NCI-H2227 (cell line): ENCODE measurements at regions not wholly inside any gene's neighbourhood (a gene's known extent, or its start where the extent isn't known, plus 50 kb on each side); places are given as distances from the start of the nearest gene placed in this dataset.
"Not testable (repeated sequence)": the region's sequence is repeated elsewhere in the genome, so short reads cannot be mapped to it uniquely, and the experiment has no call there.

Experiments
- DNase-seq: peaks from one replicate; lab custom pipeline; 2025; ENCODE audit not compliant: unreplicated experiment; lab: John Stamatoyannopoulos, UW

DNA sequence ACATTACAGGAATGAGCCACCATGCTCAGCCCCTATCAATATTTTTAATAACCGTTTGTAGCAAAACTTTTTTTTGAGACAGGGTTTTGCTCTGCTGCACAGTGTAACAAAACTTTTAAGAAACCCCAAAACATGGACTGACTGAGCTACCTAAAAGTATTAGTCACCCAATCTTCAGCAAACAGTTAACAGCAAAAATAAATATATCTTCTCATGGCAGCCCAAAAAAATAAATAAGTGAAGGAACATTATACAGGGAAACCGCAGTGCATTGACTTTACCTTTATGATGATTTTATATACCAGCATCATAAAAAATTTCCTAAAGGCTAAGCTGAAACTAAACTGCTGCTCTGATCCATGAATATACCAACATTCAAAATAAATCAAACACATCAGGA is 424.6 kb downstream of the METTL4 start:
- no peak for DNase-seq

DNA sequence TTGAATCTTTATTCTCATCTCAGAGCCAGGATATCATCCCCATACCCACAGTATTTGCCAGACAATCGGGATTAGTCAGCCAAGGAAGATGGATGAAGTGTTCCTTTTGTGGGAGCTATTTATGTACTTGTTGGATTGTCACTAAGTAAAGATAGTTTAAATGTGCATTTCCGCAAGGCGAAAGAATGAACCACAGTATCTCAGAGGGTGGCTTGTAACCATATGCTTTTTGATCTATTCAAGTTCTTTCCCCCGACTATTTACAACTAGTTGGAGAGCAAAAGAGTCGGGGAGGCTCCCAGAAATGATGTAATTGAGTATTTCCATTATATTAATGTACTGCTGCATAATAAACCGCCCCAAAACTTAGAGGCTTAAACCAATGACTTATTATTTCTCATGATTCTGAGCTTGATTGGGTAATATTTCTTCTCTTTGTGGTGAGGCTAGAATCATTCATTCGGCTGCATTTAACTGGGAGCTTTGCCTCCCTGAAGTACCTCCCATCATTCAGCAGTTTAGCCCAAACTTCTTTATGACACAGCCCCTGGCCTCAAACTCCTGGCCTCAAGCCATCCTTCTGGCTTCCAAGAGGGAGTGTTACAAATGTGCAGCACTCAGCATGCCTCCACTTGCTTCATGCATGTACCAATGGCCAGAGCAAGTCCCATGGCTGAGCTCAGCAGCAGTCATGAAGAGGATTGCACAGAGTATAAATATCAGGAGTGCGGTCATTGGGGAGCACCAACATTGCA is 423.7 kb downstream of the METTL4 start:
- DNase-seq, result no peak

DNA sequence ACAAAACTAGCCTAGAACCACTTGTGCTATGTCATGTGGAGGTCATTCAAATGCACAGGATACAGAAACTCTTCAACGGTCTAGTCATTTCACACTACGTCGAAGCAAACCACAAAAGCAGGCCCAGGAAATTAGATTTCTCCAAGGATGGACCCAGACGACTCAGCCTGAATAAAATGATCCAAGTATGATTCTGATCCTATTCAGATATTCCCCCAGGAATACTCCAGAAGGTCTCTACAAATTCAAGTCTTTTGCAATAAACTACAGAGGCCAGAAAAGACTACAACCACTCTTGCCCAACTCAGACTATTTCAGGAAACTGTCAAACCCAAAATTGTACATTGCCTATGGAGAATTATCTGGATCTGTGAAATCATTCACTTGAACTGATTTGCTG is 422.5 kb downstream of the METTL4 start:
- DNase-seq, result no peak

DNA sequence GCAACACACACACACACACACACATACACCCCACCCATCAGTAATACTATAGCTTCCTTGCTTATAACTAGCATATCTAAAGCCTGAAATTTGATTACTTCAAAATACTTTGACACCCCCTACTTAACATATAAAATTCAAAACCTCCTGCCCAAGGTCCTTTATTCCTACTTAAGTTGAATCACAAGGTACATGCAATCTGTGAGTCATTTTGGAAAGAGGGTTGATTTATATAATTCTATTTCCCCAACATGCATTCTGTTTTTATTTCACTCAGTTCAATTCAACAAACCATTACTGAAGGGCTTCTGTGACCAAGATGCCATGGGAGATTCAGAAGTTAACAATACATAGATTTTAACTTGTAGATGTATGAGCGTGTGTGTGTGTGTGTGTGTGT is 420.7 kb downstream of the METTL4 start:
- DNase-seq, result no peak

DNA sequence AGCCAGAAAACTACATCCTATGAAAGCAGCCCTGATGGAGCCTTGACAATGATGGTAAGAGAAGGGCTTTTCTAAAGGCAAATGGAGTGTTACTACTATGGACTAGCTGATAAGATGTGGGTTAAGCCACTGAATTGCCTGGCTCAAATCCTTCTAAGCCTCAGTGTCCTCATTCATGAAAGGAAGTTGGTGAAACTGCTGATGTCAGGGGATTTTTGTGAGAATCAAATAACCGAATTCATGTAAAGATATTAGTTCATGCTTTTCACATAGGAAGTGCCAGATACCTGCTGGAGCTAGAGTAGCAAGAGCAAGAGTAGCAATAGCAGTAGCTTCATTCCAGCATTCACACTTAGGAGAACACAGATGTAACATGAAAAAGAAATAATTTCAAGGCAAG is 417.0 kb downstream of the METTL4 start:
- DNase-seq, result no peak

DNA sequence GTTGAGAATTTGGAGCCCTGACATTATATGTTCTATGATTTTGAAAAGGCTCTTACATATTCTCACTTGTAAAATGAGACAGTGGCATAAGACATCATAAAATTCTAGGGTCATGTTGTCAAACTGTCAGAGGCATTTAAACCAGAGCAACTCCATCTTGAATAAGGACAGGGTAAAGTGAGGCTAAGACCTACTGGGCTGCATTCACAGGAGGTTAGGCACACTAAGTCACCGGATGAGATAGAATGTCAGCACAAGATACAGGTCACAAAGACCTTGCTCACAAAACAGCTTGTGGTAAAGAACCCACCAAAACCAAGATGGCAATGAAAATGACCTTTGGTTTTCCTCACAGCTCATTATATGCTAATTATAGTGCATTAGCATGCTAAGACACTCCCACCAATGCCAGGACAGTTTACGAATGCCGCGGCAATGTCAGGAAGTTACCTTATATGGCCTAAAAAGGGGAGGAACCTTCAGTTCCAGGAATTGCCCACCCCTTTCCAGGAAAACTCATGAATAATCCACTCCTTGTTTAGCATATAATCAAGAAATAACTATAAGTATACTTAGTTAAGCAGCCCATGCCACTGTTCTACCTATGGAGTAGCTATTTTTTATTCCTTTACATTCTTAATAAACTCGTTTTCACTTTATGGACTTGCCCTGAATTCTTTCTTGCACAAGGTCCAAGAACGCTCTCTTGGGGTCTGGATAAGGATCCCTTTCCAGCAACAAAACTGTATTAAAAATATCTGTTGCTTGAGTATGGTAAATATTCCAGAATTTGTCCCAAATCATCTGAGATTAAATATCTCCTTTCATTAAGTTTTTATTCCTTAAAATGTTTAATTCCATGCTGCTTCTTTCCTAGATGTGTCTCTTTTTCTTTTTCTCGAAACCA is 406.4 kb downstream of the METTL4 start:
- no peak for DNase-seq

DNA sequence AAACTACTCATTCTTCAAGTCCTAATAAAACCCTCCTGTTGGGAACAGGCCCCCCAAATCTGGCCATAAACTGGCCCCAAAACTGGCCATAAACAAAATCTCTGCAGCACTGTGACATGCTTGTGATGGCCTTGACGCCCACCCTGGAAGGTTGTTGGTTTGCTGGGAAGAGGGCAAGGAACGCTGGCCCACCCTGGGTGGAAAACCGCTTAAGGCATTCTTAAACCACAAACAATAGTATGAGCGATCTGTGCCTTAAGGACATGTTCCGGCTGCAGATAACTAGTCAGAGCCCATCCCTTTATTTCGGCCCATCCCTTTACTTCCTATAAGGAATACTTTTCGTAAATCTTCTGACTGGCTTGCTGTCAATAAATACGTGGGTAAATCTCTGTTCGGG is 404.4 kb downstream of the METTL4 start:
- DNase-seq, result not testable (repeated sequence)

DNA sequence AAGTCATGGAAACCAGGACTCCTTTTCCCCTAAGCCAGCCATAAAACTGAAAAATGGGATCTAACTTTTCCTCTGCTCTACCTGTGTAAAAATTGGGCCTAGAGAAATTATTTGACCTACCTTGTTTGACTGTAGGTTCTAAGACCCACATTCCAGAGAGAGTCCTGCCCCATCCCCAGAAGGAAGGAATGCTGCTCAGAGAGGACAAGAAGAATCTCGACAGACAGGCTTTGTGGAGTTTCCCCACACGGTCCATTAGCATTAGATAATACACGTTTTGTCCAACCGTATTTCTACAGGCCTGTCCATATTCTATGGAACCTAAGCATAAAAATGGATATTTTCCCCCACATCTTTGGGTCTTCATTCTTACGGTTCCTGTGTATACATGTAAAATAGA is 403.3 kb downstream of the METTL4 start:
- DNase-seq, result no peak

DNA sequence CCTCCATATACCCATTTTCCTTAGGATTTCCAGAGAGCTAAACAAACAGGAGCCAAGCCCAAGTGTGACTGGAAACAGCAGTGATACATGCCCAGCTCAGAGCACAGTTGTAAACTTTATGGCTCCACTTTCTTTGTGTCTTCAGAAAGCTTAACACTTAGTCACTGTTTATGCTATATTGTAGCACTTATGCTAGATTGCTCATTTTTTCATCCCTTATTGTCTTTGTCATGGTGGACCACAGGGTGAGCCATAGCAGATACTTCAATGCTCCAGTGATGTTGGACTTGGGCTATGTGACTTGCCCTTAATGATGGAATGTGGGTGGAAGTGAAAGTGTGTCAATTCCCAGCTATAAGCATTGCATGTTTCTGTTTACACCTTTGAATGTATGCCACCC is 401.6 kb downstream of the METTL4 start:
- DNase-seq, result no peak

DNA sequence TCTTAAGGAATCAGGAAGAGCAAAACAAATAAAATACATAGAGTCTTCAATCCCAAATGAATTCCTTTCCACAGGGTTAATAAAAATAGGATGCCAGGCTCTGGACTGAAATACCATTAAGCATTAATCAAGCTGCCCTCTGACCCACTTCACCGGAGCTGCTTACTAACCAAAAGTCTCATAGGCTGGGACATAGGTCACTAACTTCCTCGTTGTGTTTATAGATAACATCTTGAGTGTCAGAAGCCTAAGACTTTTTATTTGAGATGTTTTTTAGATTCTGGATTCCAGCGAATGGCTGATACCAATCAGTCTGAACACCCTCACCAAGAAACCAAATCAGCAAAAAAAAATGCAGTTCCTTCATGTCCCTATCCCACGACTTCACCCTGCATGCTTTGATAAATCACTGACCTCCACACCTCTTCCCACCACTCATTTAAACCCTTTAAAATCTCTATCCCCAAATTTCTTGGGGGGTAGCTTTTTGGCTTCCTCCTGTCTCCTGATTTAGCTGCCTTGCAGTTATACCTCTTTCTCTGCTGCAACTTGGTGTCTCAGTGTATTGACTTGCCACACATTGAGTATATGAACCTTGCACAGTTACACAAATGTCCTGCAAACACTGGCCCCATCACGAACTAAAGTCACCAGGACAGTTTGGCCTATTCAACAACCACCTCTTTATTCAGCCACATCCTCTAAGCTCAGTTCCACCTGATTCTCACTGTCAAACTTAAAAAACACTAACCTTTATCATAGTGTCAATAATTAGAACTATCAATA is 399.3 kb downstream of the METTL4 start:
- no peak for DNase-seq

DNA sequence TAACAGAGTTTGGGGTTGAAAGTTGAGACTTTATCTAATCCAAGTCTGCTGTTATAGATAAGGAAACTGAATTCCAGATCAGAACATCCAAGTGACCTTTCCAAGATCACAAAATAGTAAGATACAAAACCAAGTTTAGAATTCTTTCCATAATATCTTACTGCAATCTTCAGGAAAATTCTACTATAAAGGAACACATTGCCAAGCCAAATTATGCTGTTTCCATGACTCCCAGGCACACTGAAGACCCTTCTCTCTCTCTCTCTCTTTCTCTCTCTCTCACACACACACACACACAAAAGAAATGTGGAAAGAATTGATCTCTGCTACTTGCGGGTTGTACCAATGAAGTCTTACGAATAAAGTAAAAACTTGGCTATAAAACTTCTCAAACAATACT is 398.4 kb downstream of the METTL4 start:
- no peak for DNase-seq

DNA sequence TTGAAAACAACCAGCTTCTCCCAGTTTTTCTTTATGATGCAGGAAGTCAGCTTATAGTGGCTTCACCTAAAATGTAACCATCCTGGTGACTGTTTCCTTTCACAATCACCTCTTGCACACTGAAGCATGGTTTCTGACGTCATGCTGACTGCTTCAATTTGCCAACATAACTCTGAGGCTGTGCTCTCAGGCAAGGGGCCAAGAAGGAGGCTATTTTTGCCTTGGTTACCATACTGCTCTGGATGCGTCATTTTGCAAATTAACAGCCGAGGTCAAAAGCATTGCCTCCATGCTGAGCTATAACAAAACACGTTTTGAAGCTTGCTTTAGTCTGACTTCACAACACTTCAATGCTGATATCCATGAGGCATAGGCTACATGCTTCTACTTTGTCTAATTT is 397.8 kb downstream of the METTL4 start:
- DNase-seq, result no peak

DNA sequence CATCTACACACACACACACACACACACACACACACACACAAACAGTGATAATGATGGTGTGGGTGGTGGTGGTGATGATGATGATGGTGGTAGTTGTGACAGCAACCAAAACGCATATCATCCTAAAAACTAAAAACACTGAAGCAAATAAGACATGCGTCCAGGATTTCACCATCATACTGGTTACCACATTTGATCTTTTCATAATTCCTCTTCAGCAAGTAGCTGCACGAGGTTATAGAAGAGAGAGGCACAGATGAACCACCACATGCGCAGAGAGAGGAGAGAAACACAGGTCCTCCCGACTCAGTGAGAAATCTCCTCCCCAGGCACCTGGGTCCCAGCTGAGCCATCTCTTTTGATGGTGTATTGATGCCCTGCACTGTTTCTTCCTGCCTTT is 393.3 kb downstream of the METTL4 start:
- DNase-seq, result no peak

DNA sequence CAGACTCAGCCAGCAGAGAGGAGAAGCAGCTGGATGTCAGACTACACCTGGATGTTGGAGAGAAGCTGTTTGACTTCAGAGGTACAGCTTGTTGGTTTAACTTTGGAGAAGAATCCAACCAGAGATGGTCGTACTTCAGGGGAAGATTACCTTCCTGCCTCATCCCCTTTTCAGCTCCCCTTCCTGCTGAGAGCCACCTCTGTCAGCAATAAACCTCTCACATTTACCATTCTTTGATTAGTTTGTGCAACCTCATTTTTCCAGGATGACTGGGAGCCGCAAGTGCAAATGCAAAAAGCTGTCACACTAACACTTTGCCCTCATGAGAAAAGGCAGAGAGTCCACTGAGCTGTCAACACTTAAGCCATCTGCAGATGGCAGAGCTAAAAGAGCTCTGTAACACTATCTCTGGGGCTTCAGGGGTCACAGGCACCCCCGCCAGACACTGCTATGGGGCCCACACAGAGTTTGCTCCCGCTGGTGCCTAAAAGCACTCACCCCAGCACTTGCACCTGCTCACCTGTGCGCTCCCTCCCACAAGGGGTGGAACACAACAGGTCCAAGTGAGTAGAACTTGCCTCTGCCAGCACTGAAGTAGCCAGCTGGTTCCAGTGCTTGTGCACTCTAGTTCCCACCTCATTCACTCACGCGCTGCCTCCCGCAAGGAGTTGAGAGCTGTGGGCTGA is 391.7 kb downstream of the METTL4 start:
- no peak for DNase-seq

DNA sequence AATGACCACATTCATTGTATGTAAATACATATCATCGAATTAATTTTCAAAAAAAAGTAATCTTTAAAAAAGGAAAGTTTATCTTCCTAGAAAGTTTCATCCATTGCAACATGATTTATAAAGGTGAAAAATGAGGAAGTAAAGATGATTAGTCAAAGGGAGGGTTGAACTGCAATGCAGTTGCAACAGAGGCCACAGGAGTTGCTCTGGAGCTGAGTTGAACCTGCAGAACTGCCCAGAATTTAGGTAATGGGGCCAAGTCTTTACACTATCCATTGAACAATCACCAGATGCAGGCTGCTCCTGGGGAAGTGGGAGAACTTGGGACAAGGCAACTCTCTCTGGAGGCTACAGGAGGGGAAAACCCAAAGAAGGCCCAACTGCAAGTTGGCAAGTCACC is 390.7 kb downstream of the METTL4 start:
- DNase-seq, result no peak

DNA sequence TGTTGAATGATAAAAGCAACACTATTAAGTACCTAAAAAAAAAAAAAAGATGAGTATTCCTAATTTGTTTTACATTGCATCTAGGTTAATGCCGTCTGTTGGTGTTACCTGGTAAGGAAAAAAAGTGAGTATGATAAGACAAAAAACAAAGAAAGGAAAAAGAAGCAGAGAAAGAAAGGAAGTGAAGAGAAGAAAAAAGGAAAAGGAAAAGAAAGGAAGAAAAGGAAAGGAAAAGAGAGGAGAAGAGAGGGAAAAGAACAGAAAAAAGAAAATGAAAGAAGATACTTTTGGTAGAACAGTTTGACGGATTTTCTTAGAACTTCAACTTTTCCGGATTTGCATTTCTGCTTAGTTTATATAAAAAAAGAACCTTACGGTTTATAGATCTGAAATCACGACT is 387.9 kb downstream of the METTL4 start:
- no peak for DNase-seq

DNA sequence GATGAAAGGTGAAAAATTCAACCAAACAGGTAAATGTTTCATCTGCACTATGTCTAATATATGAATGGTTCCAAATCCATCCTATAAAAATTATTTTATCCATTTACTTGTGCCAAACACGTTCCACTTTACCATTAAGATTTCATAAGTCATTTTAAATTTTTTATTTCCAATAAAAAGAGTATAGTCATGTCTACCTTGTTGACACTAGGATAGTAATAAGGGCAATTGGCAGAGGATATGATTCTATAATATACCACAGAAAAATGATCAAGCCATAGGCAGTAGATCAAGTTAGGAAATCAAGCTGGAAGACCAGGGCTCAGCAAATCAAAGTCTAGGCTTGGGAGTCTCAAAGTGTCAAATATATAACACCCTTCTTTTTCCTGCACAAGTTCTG is 384.3 kb downstream of the METTL4 start:
- DNase-seq, result no peak

DNA sequence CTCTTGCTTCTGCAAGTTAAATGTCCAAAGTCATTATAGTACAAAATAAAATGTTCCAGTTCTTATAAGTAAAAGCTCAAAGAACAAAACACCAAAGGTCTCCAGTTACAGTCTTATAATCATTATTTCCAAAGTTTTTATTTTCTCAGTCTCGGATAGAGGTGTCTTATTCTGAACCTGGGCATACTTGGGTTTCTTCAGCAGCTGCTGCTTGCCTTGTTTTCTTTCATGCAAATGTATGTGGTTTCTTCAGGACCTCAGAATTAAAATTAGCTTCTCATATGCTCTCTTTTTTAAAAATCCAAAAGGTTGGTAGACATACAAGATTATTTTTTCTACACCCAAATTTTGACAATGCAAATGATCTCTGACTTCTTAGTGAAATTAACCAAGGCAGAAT is 383.0 kb downstream of the METTL4 start:
- no peak for DNase-seq

DNA sequence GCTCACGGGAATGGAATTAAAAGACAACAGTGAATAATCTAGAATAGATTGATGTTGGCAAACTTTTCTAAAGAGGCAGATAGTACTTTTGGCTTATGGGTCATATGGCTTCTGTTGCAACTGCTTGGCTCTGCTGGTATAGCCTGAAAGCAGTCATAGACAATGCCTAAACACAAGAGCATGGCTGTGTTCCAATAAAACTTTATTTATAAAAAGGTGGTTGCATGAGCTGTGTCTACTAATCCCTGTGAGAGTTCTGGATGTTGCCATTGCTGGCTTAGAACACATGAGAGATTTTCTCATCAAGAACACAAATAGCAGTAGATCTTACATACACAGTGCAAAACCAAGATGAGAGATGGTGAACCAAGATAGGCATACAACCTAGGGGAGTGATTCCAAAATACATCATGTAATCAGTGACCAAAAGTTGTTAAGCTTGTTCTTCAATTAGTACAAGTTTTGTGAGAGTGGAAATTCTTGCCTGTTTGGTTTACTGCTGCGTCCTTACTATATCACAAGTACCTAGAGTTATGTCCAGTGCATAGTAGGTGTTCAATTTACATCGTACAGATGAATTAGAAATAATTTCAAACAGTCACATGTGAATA is 380.0 kb downstream of the METTL4 start:
- no peak for DNase-seq

DNA sequence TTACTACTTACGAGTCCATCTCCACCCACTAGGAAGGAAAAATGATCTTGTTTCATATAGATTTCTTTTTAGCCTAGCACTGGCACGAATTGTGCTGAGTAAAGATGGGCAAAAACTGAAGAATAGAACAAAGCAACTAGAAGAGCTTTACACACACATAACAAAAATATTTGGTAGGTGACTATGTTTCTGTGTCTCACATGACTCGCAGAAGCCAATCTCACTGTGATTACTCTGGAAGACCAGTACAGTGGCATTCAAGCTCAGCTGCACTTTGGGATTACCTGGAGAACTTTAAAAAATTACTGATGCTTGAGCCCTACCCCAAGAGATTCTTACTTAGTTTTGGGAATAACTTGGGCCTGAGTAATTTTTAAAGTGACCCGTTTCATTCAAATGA is 378.7 kb downstream of the METTL4 start:
- no peak for DNase-seq

DNA sequence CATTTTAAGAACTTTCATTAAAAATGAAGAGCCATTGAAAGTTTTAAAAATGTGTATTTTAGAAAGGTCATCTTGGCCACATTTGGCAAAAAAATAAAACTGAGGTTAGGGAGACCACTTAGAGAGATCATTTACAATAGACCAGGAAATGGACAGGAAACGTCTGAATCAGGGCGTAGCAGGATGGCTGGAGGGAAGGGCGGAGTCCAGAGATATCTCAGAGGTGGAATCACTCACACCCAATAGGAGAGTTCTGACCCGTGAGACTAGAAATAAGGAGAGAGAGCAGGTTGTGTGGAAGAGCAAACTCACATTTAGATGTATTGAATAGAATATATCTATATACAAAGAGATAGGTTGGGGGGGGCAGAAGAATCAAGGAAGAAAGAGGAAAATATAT is 373.4 kb downstream of the METTL4 start:
- no peak for DNase-seq
